ENCODE measurements at regions not wholly inside any gene's neighbourhood (a gene's known extent, or its start where the extent isn't known, plus 50 kb on each side); places are given as distances from the start of the nearest gene placed in this dataset.

DNA sequence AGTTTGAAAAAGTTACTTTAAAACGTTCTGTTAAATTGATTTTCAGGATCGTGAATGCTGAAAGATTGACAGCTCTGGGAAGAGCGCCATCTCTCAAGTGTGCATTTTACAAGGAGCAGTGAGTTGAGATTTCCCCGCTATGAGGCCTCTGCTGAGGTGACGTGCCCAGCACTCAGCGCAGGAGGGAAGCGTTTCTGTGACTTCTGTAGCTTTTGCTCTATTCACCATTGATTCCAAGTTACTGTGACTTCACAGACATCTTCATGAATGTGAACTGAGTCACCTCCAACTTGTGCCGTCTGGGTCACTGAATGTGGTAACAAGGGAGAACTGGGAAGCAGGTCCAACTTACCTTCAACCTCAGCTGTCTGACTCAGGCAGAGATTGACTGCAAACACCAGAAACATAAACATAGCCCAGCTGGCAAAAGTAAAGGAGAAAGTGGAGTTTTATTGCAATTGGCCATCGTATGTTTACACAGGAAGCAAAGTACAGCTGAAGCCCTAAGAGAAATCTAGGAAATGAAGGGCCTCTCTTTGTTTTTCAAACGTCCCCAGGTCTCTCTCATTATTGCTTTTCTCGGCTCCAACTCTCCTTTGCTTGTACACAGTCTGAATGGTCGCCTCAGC, 428.8 kb upstream of the CLINT1 start:
- TF ChIP-seq EZH2 (IDR thresholded peaks at IDR 0.05): no peak
- TF ChIP-seq POLR2AphosphoS5 (IDR thresholded peaks at IDR 0.05; ENCODE audit: borderline replicate concordance, low read depth, low read length): no peak
- TF ChIP-seq FOXP2 (optimal IDR thresholded peaks at IDR 0.05; ENCODE audit: control extremely low read depth, extremely low read length, insufficient read depth): no peak

Data from SK-N-MC (cell line).